B cell (primary cell): ENCODE measurements at regions not wholly inside any gene's neighbourhood (a gene's known extent, or its start where the extent isn't known, plus 50 kb on each side); places are given as distances from the start of the nearest gene placed in this dataset.

ENCODE experiments used
- ATAC-seq: fragments of 200-7000 bp; cut with Tn5 transposase; one replicate; pipeline ENCODE4 v1.10.0; 2021; ENCODE audit warnings: low read depth, mild to moderate bottlenecking, moderate number of reproducible peaks, moderate library complexity
- CTCF ChIA-PET: fragments of 350-600 bp; sonication (Branson Sonifier 250); formaldehyde crosslinking; loops from one replicate; lab custom pipeline; 2021; ENCODE audit warnings: antibody characterized with exemption, inconsistent platforms; lab: Charles Lee
- POLR2A ChIA-PET: fragments of 350-600 bp; sonication (Branson Sonifier 250); formaldehyde crosslinking; loops from one replicate; lab custom pipeline; 2021; ENCODE audit warnings: antibody characterized with exemption; lab: Charles Lee
- DNase-seq: peaks from one replicate; pipeline ENCODE4 v3.0.0; 2013
- H2AFZ ChIP-seq: 2 replicates; pipeline ENCODE4 v1.6.1; 2012; ENCODE audit warnings: mild to moderate bottlenecking, low read depth, low read length; ENCODE audit not compliant: insufficient read depth, poor library complexity, severe bottlenecking
- H3K27ac ChIP-seq, 2 donors: 1 replicate in 1 of 2; 2 replicates in 1 of 2; pipeline ENCODE4 v1.5.1; 2012 to 2013; ENCODE audit warnings: low read length in 2 of 2, mild to moderate bottlenecking in 2 of 2, moderate library complexity in 1 of 2
- H3K27me3 ChIP-seq, 4 experiments: fragments of 200-600 bp in 1 of 4; sonication (generic) in 1 of 4; replicated peaks in 1 of 4; 1 replicate in 2 of 4; 2 replicates in 2 of 4; pipeline versions ENCODE4 v1.6.1 to v1.7.0; 2013 to 2016; ENCODE audit warnings: low read length in 3 of 4, mild to moderate bottlenecking in 2 of 4, mixed read lengths in 1 of 4, moderate library complexity in 1 of 4; ENCODE audit not compliant: insufficient read depth in 4 of 4, control insufficient read depth in 3 of 4; ENCODE audit errors: control extremely low read depth in 1 of 4
- H3K36me3 ChIP-seq, 2 experiments: replicated peaks in 1 of 2; 1 replicate in 1 of 2; 2 replicates in 1 of 2; pipeline versions ENCODE4 v1.6.1 to v1.7.1; 2013; ENCODE audit warnings: low read length in 1 of 2; ENCODE audit not compliant: insufficient read depth in 2 of 2, control insufficient read depth in 1 of 2; ENCODE audit errors: control extremely low read depth in 1 of 2, extremely low read depth in 1 of 2
- H3K4me1 ChIP-seq, 2 donors: fragments of 200-600 bp in 1 of 2; sonication (generic) in 1 of 2; 1 replicate in 1 of 2; 2 replicates in 1 of 2; pipeline versions ENCODE4 v1.5.1 to v1.6.1; 2013 to 2017; ENCODE audit warnings: low read length in 2 of 2; ENCODE audit not compliant: control insufficient read depth in 2 of 2, insufficient read depth in 2 of 2
- H3K4me2 ChIP-seq: replicated peaks from 2 replicates; pipeline ENCODE3; 2012; ENCODE audit warnings: mild to moderate bottlenecking, low read depth, low read length; ENCODE audit not compliant: poor library complexity, severe bottlenecking
- H3K4me3 ChIP-seq, 5 experiments: fragments of 200-600 bp in 1 of 5; sonication (generic) in 1 of 5; 1 replicate in 3 of 5; 2 replicates in 2 of 5; pipeline versions ENCODE4 v1.5.1 to v1.7.0; 2011 to 2016; ENCODE audit warnings: low read length in 4 of 5, mild to moderate bottlenecking in 4 of 5, low read depth in 2 of 5, control low read depth in 1 of 5, moderate library complexity in 1 of 5; ENCODE audit not compliant: insufficient read depth in 1 of 5; ENCODE audit errors: control extremely low read depth in 1 of 5, extremely low read depth in 1 of 5
- H3K79me2 ChIP-seq: fragments of 200-600 bp; sonication (generic); one replicate; pipeline ENCODE4 v1.6.0; 2016; ENCODE audit warnings: low read length; ENCODE audit not compliant: control insufficient read depth, insufficient read depth
- H3K9ac ChIP-seq: fragments of 200-600 bp; sonication (generic); 2 replicates; pipeline ENCODE4 v1.6.1; 2017; ENCODE audit warnings: mild to moderate bottlenecking, low read length, moderate library complexity
- H3K9me3 ChIP-seq, 3 donors: one replicate each; pipeline versions ENCODE4 v1.6.1 to v1.7.1; 2013; ENCODE audit warnings: low read length in 2 of 3; ENCODE audit not compliant: control insufficient read depth in 2 of 3, insufficient read depth in 1 of 3; ENCODE audit errors: control extremely low read depth in 1 of 3
- H4K20me1 ChIP-seq: 2 replicates; pipeline ENCODE4 v1.6.0; 2012; ENCODE audit warnings: mild to moderate bottlenecking, low read length; ENCODE audit not compliant: insufficient read depth, control insufficient read depth, poor library complexity, severe bottlenecking
- H3K27ac Mint-ChIP-seq: one replicate; pipeline ENCODE4 v1.8.0; 2021; ENCODE audit warnings: mixed read lengths
- H3K27me3 Mint-ChIP-seq: one replicate; pipeline ENCODE4 v1.8.0; 2021; ENCODE audit warnings: mixed read lengths
- H3K4me1 Mint-ChIP-seq: one replicate; pipeline ENCODE4 v1.8.0; 2021; ENCODE audit warnings: mixed read lengths
- H3K4me3 Mint-ChIP-seq: one replicate; pipeline ENCODE4 v1.8.0; 2021; ENCODE audit warnings: mixed read lengths
- H3K9me3 Mint-ChIP-seq: one replicate; pipeline ENCODE4 v1.8.0; 2022; ENCODE audit warnings: mixed read lengths; ENCODE audit not compliant: insufficient read depth
- EZH2 ChIP-seq: IDR thresholded peaks from 2 replicates; pipeline ENCODE4 v1.6.1; 2012; ENCODE audit warnings: borderline replicate concordance, low read depth, mild to moderate bottlenecking, moderate library complexity, low read length; ENCODE audit not compliant: insufficient read depth, poor library complexity, severe bottlenecking
- whole genome bisulfite sequencing: methylation state at CpG from one replicate; pipeline ENCODE4 v1.1.5; 2013; ENCODE audit warnings: missing lambda C conversion rate; ENCODE audit not compliant: insufficient coverage; 5-methylcytosine and 5-hydroxymethylcytosine counted together
- intact Hi-C: fragments of 100-400 bp; cut with micrococcal nuclease; formaldehyde crosslinking; loops from one replicate; pipeline ENCODE4 v1.10.0; 2022
- TF ChIP-seq, protein P1 (sequence below): fragments of 200-600 bp; IDR thresholded peaks from one replicate; pipeline ENCODE4 v1.8.0; 2022; ENCODE audit warnings: antibody characterized with exemption, mild to moderate bottlenecking

GRCh38 chr2:129605646-129606045 is 373.8 kb upstream of the RAB6C start:
- Mint-ChIP-seq H3K27ac (no peak overlapping the region), H3K4me3 (no peak overlapping the region), H3K4me1 (no peaks in the 10 kb centered on the region), H3K9me3 (peaks cover 5% of the 10 kb centered on the region), H3K27me3 (peaks cover 17% of the 10 kb centered on the region)
- Histone ChIP-seq H2AFZ (no peak overlapping the region), H4K20me1 (no peaks in the 10 kb centered on the region), H3K79me2 (no peaks in the 10 kb centered on the region), H3K36me3 (no peaks in the 10 kb centered on the region), H3K9me3 (peaks cover 0 to 8% (median 0%) of the 10 kb centered on the region in 3 donors), H3K4me2 (no peak overlapping the region), H3K4me1 (no peaks in the 10 kb centered on the region), H3K27me3 (peaks cover 0 to 3% (median 0%) of the 10 kb centered on the region in 4 experiments), H3K4me3 (no peak overlapping the region), H3K9ac (no peak overlapping the region), H3K27ac (no peak overlapping the region)
- POLR2A ChIA-PET: no interaction called here
- TF ChIP-seq EZH2: no peak
- CTCF ChIA-PET: no interaction called here
- 59% methylated on average over 3 of the region's 6 CpGs for WGBS
- DNase-seq (no peak), ATAC-seq (no peak)
- intact Hi-C loops: no loop called here

DNA sequence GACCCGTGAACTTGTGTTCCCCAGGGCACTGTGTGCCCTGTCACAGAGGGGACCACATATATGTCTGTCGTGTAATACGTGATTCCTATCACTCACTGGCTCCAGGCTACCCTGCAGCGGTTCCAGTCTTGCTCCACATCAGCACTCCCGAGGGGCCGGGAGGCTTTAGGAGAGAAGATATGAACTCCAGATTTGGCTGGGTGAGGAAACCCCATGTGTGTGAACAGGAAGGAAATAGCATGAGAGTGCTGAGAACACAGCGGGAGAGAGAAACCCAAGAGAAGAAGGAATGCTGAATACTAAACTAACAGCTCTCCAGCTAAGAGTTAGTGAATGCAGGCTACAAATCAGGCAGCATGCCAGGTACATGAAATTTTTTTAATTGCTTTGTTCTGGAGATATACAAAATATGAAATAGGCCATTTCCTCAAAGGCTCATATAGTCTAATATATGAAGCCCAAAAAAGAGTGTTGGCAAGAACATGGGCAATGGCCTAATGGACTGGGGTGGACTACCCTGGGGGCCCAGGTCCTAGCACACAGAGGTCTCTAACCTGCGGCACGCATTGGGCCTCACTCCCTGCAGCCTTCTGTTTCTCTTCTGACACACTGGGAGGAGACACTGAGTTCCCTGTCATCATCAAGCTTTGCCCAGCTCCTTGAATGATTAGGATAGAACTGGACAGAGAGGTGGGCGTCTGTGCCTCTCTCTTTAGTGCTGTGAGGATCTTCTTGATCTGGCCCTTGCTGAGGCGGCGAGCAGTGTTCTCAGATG is 372.8 kb upstream of the RAB6C start:
- ATAC-seq (no peak), DNase-seq (no peak)
- no peaks in the 10 kb centered on the region for H3K36me3 ChIP-seq
- no peak overlapping the region for H3K27ac ChIP-seq
- H3K27me3 ChIP-seq: peaks cover 0 to 3% (median 0%) of the 10 kb centered on the region in 4 experiments
- no peaks in the 10 kb centered on the region for H4K20me1 ChIP-seq
- H3K4me2 ChIP-seq: no peak overlapping the region
- peaks cover 5% of the 10 kb centered on the region for H3K9me3 Mint-ChIP-seq
- no peak overlapping the region for H2AFZ ChIP-seq
- no peak overlapping the region for H3K4me3 ChIP-seq
- TF ChIP-seq, protein P1, sequence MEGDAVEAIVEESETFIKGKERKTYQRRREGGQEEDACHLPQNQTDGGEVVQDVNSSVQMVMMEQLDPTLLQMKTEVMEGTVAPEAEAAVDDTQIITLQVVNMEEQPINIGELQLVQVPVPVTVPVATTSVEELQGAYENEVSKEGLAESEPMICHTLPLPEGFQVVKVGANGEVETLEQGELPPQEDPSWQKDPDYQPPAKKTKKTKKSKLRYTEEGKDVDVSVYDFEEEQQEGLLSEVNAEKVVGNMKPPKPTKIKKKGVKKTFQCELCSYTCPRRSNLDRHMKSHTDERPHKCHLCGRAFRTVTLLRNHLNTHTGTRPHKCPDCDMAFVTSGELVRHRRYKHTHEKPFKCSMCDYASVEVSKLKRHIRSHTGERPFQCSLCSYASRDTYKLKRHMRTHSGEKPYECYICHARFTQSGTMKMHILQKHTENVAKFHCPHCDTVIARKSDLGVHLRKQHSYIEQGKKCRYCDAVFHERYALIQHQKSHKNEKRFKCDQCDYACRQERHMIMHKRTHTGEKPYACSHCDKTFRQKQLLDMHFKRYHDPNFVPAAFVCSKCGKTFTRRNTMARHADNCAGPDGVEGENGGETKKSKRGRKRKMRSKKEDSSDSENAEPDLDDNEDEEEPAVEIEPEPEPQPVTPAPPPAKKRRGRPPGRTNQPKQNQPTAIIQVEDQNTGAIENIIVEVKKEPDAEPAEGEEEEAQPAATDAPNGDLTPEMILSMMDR: no peak
- TF ChIP-seq EZH2: no peak
- ChIA-PET POLR2A (no interaction called here), CTCF (no interaction called here)
- H3K27me3 Mint-ChIP-seq: peaks cover 21% of the 10 kb centered on the region
- 82% methylated on average over 6 of the region's 12 CpGs for WGBS
- no peaks in the 10 kb centered on the region for H3K4me1 Mint-ChIP-seq
- intact Hi-C loops: no loop called here
- H3K4me3 Mint-ChIP-seq: no peak overlapping the region
- H3K9me3 ChIP-seq: peaks cover 0 to 8% (median 0%) of the 10 kb centered on the region in 3 donors
- no peak overlapping the region for H3K27ac Mint-ChIP-seq
- H3K9ac ChIP-seq: no peak overlapping the region
- no peaks in the 10 kb centered on the region for H3K79me2 ChIP-seq
- H3K4me1 ChIP-seq: no peaks in the 10 kb centered on the region
